LNCaP clone FGC (cell line): ENCODE measurements at regions not wholly inside any gene's neighbourhood (a gene's known extent, or its start where the extent isn't known, plus 50 kb on each side); places are given as distances from the start of the nearest gene placed in this dataset.

ENCODE experiments used
- DNase-seq: peaks from one replicate; pipeline ENCODE4 v3.0.0-alpha.2; 2011; ENCODE audit warnings: low read depth
- H3K4me3 ChIP-seq: 2 replicates; pipeline ENCODE4 v1.5.1; 2011; ENCODE audit warnings: mild to moderate bottlenecking, low read depth, low read length, control low read depth
- TF ChIP-seq, protein P1 (sequence below): IDR thresholded peaks from 2 replicates; pipeline ENCODE4 v1.5.1; 2012; ENCODE audit warnings: mild to moderate bottlenecking; ENCODE audit not compliant: control insufficient read depth, insufficient read depth; ENCODE audit errors: extremely low read depth

DNA sequence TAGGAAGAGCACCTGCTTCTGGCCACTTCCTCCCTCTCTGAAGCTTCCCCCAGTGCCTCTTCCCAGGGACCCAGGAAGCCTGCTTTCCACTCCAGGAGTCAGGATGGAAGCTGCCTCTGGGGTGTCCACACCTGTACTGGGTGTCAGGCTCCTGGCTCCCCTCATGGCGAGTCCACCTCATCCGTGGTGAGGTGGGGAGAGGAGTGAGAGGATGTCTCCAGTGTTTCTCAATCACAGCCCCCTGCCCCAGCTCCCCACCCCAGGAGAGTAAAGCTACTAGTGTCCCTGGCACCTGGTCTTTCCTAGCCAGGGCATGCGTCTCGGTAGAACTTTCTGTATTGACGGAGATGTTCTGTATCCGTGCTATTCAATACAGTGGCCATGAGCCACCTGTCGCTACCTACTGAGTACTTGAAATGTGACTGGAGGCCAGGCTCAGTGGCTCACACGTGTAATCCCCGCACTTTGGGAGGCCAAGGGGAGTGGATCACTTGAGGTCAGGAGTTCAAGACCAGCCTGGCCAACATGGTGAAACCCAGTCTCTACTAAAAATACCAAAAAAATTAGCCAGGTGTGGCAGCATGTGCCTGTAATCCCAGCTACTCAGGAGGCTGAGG lies 171.2 kb upstream of the HAAO start:
- TF ChIP-seq, protein P1, sequence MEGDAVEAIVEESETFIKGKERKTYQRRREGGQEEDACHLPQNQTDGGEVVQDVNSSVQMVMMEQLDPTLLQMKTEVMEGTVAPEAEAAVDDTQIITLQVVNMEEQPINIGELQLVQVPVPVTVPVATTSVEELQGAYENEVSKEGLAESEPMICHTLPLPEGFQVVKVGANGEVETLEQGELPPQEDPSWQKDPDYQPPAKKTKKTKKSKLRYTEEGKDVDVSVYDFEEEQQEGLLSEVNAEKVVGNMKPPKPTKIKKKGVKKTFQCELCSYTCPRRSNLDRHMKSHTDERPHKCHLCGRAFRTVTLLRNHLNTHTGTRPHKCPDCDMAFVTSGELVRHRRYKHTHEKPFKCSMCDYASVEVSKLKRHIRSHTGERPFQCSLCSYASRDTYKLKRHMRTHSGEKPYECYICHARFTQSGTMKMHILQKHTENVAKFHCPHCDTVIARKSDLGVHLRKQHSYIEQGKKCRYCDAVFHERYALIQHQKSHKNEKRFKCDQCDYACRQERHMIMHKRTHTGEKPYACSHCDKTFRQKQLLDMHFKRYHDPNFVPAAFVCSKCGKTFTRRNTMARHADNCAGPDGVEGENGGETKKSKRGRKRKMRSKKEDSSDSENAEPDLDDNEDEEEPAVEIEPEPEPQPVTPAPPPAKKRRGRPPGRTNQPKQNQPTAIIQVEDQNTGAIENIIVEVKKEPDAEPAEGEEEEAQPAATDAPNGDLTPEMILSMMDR: no peak
- no peak overlapping the region for H3K4me3 ChIP-seq
- no peak for DNase-seq

DNA sequence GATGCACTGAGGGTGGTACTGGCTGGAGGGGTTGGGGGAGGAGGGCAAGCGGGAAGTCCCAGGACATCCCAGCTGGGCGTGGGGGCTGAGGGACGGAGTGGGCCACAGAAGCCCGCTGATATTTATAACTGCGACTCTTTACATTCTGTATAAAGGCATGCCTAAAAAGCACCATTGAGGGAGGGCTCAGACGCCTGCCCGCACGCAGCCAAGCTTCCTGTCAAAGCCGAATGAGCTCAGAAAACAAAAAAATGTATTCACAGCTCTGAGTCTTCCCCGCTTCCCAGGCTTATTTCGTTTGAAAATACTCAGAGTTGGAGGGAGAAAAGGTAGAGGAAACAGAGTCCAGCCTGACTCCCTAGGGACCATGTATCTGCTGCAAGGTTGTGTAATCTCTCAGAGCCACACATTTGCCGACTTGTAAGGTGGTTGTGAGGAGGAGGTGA lies 170.1 kb upstream of the HAAO start:
- TF ChIP-seq, protein P1: no peak
- DNase-seq: no peak

DNA sequence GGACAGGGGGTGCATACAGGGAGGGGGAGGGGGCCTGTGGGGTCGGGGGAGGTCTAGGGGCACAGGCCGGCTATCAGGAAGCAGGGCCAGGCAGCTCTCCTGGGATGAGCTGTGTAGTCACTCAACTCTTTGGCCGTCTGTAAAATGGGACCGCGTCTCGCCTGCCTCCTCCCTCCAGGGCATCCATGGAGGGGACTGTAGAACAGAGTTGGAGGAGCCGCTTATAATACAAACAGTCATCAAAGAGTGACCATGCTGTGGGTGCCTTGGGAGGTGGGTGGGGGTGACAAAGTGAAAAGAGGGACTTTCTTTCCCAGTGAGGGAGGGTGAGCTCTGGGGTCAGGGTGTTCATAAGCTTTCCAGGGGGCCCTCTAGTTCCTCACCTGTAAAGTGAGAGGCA lies 169.6 kb upstream of the HAAO start:
- TF ChIP-seq, protein P1: no peak
- no peak overlapping the region for H3K4me3 ChIP-seq
- no peak for DNase-seq

More for the DNA sequence above, 170.1 kb upstream of the HAAO start:
- no peak overlapping the region for H3K4me3 ChIP-seq

DNA sequence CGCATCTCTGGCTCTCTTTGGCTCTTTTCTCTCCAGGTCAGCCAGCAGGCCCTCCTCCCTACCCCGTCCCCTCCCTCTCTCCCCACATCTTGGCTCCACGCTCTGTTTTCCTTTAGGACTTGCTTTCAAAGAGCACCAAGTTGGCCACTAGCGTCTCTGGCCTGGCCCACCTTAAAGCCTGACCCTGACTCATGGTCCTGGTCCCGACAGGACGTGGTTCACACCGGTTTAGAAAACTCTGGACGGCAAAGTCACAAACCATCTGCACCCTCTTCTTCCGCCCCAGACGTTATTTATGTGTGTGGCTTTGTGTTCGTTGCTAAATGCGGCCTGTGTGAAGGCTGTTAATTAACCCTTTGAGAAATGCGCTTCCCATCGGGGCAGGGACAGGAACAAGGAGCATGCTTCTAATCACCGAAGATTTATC lies 169.0 kb upstream of the HAAO start:
- no peak overlapping the region for H3K4me3 ChIP-seq
- no peak for DNase-seq
- TF ChIP-seq, protein P1: no peak

DNA sequence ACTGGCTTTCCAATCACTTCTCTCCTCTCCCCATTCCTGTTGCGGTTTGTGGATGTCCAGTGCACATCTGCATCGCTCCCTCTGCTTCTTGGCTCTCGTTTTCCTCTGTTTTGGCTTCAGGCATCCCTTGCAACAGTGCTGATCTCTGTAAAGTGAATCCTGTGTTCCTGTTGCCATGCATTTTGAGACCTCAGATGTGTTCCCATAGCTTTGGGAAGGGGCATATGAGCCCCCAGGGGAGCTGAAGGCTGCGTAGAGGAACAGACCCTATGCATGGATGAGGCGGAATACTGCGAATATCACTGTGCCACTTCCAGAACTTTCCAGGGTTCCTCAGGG lies 168.4 kb upstream of the HAAO start:
- TF ChIP-seq, protein P1: no peak
- no peak for DNase-seq
- H3K4me3 ChIP-seq: no peak overlapping the region

DNA sequence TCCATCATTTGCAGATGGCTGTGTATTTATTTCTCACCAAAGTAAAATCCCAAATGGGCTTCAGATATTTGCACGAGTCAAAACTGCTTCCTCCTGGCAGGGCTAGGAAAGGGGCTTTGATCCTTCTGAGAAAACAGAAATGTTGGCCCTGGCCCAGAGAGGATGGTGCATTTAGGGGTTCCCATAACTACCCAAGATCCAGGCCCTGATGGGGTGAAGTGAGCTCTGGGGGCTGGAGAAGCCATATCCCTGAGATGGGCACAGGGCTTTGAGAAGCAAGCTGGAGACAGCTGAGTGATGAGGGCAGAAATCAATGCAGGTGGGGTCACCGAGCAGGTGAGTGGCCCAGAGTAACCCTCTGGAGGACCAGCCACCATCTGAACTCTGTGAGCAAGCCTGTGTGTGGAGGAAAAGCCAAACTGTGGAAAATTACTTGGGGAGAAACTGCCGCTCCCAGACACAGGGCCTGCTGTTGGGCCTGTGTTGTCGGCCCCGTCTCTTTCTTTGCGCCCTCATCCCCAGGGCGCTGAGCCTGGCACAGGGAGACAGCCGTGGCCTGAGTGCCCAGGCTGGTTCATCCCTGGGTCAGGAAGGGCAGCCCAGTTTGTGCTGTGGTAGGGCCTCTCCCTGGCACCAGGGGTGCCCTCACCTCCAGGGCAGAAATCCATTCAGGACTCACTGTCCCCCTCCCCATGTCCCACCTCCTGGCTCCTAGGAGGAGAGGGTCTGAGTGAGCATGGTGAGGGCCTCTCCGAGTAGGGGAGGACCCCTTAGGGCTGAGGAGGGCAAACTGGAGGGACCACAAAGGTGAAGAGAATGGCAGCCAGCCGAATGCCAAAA lies 167.8 kb upstream of the HAAO start:
- no peak overlapping the region for H3K4me3 ChIP-seq
- DNase-seq: no peak
- TF ChIP-seq, protein P1: no peak
